ENCODE measurements at regions not wholly inside any gene's neighbourhood (a gene's known extent, or its start where the extent isn't known, plus 50 kb on each side); places are given as distances from the start of the nearest gene placed in this dataset.

- Histone ChIP-seq H3K27me3 (ENCODE audit: insufficient read depth, low read length) (no peaks in the 10 kb centered on the region), H3K79me1 (ENCODE audit: insufficient read depth, low read depth, low read length, poor library complexity, severe bottlenecking) (no peaks in the 10 kb centered on the region), H2BK20ac (ENCODE audit: low read depth, low read length, poor library complexity, severe bottlenecking) (no peak overlapping the region), H2AFZ (ENCODE audit: low read length) (no peak overlapping the region), H3K23me2 (ENCODE audit: insufficient read length, low read depth, low read length, poor library complexity, severe bottlenecking) (no peaks in the 10 kb centered on the region), H3K9ac (ENCODE audit: extremely low read depth, insufficient read length, low read length) (no peak overlapping the region), H3K4me2 (ENCODE audit: insufficient read depth, insufficient read length, low read length) (no peak overlapping the region), H3K18ac (ENCODE audit: insufficient read length, low read depth, low read length) (no peak overlapping the region), H4K5ac (ENCODE audit: insufficient read length, low read depth, low read length) (no peak overlapping the region), H2BK15ac (ENCODE audit: low read depth, low read length) (no peak overlapping the region), H2BK12ac (ENCODE audit: insufficient read length, low read depth, low read length) (no peak overlapping the region), H3K23ac (ENCODE audit: insufficient read length, low read depth, low read length) (no peak overlapping the region), H3K4me1 (ENCODE audit: insufficient read depth, low read length) (no peaks in the 10 kb centered on the region), H3T11ph (ENCODE audit: low read length) (no peak overlapping the region), H3K79me2 (ENCODE audit: insufficient read depth, low read length) (no peaks in the 10 kb centered on the region), H3K4ac (ENCODE audit: low read depth, low read length) (no peak overlapping the region), H2AK5ac (ENCODE audit: insufficient read length, low read length) (no peak overlapping the region), H2BK120ac (ENCODE audit: low read depth, low read length, poor library complexity, severe bottlenecking) (no peak overlapping the region), H4K8ac (replicated peaks; ENCODE audit: insufficient read length, low read depth, low read length) (no peak overlapping the region), H2BK5ac (ENCODE audit: insufficient read length, low read length) (no peak overlapping the region), H3K27ac (ENCODE audit: insufficient read length, low read depth, low read length) (no peak overlapping the region), H4K91ac (ENCODE audit: insufficient read length, low read depth, low read length) (no peak overlapping the region), H4K20me1 (ENCODE audit: control insufficient read depth, insufficient read depth, insufficient read length) (no peaks in the 10 kb centered on the region), H3K14ac (ENCODE audit: insufficient read depth, low read length) (no peak overlapping the region), H3K56ac (ENCODE audit: insufficient read length, low read depth, low read length) (no peak overlapping the region), H3K9me3 (ENCODE audit: control insufficient read depth, low read depth, low read length) (no peaks in the 10 kb centered on the region)
- Mint-ChIP-seq H3K4me3 (no peak overlapping the region), H3K4me1 (no peaks in the 10 kb centered on the region), H3K27me3 (ENCODE audit: low read depth) (no peaks in the 10 kb centered on the region), H3K9me3 (no peaks in the 10 kb centered on the region), H3K27ac (no peak overlapping the region), H3K36me3 (ENCODE audit: insufficient read depth in 1 of 3, low read depth in 3 of 3) (no peaks in the 10 kb centered on the region)
- no peak for DNase-seq
- TF ChIP-seq CTCF (conservative IDR thresholded peaks at IDR 0.05), result no peak
Measured at GRCh38 chr4:166432125-166432524, 559.1 kb downstream of the TLL1 start.
